GM19463 (cell line): ENCODE measurements at regions not wholly inside any gene's neighbourhood (a gene's known extent, or its start where the extent isn't known, plus 50 kb on each side); places are given as distances from the start of the nearest gene placed in this dataset.

ENCODE experiments used
- ATAC-seq: cut with Tn5 transposase; IDR thresholded peaks from one replicate; pipeline ENCODE4 v1.9.1; 2021; ENCODE audit warnings: mild to moderate bottlenecking, moderate library complexity; ENCODE audit not compliant: unreplicated experiment

DNA sequence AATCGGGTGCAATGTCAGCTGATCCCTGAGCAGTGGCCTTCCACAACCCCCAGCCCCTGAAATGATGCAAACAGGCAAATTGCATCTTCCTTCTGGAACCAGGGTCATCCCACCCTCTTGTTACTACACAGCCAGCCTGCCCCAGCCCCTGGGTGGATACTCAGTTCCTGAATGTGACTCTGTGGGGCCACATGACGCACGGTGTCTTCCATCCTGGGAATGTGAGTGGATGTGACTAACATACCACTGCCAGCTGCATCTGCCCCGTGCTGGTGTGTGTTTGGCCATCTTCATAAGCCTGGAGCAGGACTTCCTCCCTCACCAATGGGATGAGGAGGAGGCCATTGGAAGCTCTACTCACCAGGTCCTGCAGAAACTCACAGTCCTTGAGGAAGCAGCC, 257.9 kb upstream of the ADAMTS16 start:
- no peak for ATAC-seq

GRCh38 chr5:4883360-4883759, 256.8 kb upstream of the ADAMTS16 start:
- ATAC-seq = no peak

DNA sequence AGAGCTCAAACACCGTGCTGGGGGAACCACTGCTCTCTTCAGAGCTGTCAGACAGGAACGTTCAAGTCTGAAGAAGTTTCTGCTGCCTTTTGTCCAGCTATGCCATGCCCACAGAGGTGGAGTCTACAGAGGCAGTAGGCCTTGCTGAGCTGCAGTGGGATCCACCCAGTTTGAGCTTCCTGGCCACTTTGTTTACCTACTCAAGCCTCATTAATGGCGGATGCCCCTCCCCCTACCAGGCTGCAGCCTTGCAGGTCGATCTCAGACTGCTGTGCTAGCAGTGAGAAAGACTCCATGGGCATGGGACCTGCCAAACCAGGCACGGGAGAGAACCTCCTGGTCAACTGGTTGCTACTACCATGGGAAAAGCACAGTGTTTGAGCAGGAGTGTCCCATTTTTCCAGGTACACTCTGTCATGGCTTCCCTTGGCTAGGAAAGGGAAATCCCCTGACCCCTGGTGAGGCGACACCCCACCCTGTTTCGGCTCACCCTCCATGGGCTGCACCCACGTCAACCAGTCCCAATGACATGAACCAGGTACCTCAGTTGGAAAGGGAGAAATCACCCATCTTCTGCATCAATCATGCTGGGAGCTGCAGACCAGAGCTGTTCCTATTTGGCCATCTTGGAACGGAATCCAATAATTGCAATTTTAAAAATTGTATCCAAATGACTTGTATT, 246.9 kb upstream of the ADAMTS16 start:
- ATAC-seq = no peak

DNA sequence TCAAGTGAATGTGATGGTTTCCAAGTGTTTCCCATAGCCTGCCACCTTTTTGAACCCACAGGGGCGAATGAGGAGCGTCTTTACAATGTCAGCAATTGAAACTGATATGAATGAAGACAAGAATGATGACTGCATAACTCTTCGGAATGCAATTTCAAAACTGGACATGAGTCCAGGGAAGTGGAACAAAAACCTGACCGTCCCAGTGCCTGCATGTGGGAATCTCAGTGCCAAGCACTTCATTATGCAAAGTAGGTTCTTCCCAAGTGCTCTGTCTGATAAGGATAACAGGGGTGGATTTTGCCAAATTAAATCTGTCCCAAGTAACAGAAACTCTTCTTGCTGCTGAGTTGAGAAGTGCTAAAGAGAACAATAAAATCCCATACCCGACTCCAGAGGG, 243.8 kb upstream of the ADAMTS16 start:
- no peak for ATAC-seq

- no peak for ATAC-seq
These were observed 238.8 kb upstream of the ADAMTS16 start for GRCh38 chr5:4901305-4901811.

GRCh38 chr5:4901924-4902323, 238.2 kb upstream of the ADAMTS16 start:
- ATAC-seq = no peak

GRCh38 chr5:4905674-4906520, 234.2 kb upstream of the ADAMTS16 start:
- no peak for ATAC-seq

DNA sequence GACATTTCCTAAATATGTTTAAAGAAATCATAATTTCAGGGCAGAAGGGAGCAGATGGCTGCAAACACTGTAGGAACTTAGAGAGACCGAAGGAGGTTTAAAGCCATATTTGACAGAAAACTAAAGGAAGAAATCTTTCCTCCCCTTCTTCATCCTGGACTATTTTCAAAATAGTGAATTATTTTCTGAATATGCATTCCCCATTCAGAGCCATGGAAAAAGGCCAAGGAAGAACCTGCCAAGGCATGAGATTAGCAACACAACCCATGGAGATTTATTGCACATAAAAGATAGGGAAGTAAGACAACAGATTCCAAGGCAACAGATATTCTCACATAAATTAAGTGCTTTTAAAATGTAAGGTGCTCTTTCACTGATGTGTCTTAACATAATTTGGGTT, 233.3 kb upstream of the ADAMTS16 start:
- ATAC-seq = no peak

- ATAC-seq = no peak
These were observed 232.6 kb upstream of the ADAMTS16 start for GRCh38 chr5:4907571-4907970.

GRCh38 chr5:4909086-4909485, 231.0 kb upstream of the ADAMTS16 start:
- ATAC-seq = no peak

- ATAC-seq = no peak
These were observed 228.3 kb upstream of the ADAMTS16 start for GRCh38 chr5:4911646-4912403.

DNA sequence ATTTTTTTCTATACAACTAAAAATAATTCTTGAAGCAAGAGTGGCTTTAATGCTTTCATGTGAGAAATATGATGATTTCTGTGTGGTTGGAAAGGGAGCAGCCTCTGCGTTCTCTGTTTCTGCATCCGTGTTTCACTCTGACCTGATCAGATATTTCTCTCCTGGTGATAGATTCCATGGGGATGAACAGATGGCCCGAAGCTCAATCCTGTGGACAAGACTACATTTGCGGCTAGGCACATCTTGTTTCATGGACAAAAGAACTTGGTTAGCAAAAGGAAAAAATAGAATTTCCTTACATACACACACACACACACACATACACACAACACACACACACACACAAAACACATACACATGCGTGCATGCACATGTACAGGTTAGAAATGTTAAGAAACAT, 218.2 kb upstream of the ADAMTS16 start:
- no peak for ATAC-seq

GRCh38 chr5:4924577-4924976, 215.6 kb upstream of the ADAMTS16 start:
- ATAC-seq = no peak

DNA sequence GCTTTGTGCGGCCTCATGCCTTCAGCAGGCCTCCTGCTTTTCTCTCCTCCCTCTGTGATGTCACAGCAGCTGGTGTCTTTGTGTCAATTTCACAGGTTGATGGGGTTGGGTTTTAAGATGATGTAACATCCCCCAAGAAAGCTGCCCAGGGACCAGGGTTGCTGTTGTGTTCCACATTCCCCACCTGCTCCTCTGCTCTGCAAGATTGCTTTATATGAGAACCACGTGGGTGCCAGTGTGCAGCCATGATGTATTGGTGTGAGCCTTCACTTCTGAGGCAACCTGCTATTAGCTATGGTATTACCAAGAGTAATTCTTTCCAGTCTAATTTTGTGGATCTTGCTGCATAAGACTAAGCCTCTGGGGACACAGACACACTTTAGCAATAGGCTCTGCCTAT, 213.0 kb upstream of the ADAMTS16 start:
- no peak for ATAC-seq

DNA sequence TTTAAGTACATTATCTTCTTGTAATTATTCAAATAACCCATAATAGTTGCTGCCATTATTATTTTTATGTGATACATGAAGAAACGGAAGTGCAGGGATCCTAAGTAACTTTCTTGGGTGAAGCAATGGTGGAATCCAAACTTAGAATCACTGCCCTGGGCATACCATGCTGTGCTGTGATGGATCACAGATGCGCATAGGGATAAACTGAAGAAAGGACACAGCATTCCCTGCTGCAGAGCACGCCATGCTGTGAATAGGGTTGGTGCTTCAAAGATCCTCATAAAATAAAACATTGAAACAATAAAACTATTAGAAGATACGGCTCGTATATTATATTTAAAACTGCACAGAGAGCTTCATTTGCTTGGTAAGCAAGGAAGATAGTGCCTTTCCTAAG, 211.7 kb upstream of the ADAMTS16 start:
- no peak for ATAC-seq

DNA sequence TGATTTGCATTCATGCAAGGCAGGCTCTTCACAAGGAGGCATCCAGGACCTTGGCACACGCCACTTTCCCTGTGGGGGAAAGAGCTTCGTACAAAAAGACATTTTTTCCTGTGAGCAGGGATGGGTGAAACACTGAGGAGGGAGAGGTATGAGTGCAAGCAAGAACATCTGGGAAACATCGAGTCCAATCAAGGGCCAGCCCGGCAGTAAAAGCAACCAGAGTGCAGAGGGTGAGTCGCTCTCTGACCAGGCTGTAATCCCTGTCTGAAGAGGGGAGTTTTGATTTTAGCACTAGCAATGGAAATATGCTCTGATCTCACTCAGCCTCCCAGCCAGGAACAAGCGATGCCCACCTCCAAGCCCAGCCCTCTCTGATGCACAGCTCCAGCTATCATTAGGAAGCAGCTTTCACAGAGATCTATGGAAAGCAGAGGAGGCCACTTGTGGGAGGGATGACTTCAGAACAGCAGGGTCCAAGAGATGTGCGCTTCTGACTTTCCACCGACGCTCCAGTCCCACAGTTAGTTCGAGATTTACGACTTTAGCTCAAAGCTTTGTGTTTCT, 211.0 kb upstream of the ADAMTS16 start:
- no peak for ATAC-seq

DNA sequence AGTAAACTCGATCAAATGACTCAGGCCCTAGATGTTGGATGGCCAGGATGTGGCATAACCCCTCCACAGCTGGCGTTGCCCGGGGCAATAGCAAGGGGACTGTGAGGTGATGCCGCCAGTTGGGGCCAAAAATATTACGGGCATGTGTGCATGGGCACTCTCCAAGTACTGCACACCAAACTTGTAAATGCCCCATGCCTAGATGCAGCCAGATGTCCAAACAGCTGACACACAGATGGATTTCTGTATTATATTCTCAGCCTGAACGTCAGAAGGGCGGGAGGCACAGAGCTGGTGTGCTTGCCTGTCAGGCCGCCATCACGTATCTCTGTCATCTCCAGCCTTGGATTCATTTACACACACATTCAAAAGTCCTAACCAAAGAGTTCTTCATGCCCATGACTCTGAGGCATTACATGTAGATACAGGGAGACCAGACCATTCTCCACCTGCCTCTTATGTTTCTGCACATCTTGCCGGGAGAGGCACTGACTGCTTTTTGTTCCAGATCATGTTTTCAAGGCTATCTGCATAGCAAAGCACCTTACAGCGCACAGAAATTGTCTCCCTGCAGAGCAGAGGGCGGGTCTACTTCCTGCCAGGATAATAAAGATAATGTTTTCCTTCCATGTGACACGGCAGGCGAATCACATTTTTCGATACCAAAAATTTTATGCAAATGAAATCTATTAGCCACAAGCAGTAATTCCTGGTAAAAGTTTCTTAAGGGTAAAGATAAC, 200.9 kb upstream of the ADAMTS16 start:
- ATAC-seq = no peak

GRCh38 chr5:4941161-4941560, 199.0 kb upstream of the ADAMTS16 start:
- no peak for ATAC-seq

DNA sequence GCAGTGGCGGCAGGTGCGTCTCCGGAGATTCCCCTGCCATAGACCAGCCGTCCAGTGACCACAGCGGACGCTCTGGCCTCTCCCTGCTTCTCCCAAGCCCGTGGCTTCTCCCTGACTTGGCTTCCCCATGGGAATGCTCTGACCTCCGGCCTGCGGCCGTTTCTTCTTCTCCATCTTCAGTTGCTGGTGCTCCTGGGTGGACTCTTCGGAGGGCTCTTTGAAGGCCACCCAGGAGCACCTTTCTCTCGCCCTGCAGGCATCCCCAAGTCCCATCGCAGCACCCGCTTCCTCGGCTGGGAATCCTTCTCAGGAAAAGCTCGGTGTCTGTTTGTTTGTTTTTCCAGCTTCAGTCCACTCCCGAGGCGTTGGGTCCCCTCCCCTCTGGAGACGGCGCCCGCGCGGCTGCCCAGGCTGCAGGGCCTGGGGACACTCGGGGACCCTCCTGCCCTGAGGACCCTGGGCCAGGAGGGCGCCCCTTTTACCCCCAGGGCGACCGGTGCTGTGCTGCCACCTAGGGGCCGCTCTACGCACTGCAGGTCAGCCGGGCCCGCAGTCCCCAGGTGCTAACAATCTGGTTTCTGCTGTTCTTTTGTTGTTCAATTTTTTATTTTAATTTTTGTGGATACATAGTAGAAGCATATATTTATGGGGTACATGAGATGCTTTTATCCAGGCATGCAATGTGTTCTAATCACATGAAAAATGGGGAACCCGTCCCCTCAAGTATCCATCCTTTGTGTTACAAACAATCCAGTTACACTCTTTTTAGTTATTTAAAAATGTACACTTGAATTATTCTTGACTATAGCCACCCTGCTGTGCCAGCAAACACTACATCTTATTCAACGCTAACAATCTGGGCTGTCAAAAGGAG, 197.9 kb upstream of the ADAMTS16 start:
- ATAC-seq = peak; percentile 60

DNA sequence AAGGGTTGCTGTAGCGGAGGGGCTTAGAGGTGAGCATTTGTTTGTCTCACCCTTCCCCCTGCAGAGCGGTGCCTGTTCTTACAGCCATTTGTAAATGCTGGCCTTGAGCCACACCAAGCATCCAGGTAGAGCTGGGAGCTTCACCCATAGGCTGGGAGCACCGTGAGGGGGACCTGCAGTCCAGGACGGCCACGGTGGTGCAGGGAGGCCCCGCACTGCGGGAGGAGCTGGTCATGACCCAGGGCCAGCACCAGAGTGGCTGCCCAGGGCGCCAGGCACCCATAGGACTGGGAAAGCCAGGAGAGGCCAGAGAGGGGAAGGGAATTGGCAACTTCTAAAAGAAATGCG, 197.3 kb upstream of the ADAMTS16 start:
- ATAC-seq = no peak
